ENCODE measurements at regions not wholly inside any gene's neighbourhood (a gene's known extent, or its start where the extent isn't known, plus 50 kb on each side); places are given as distances from the start of the nearest gene placed in this dataset.
"Not testable (repeated sequence)": the region's sequence is repeated elsewhere in the genome, so short reads cannot be mapped to it uniquely, and the experiment has no call there.

- H3K36me3 ChIP-seq (ENCODE audit: control insufficient read depth, insufficient read depth, low read length), result no peaks in the 10 kb centered on the region
- H3K4me3 ChIP-seq (ENCODE audit: low read length), result no peak overlapping the region
- peaks cover 4% of the 10 kb centered on the region for H3K4me1 ChIP-seq (ENCODE audit: control insufficient read depth, insufficient read depth, low read length)
- no peak overlapping the region for H3K9ac ChIP-seq (ENCODE audit: low read length)
- no peaks in the 10 kb centered on the region for H3K27me3 ChIP-seq (ENCODE audit: control insufficient read depth, insufficient read depth, low read length)
- H3K9me3 ChIP-seq (ENCODE audit: control insufficient read depth, low read length), result no peaks in the 10 kb centered on the region
Observed at GRCh38 chr20:53891306-53891894, 179.0 kb downstream of the BCAS1 start.

- Histone ChIP-seq H3K9me3 (ENCODE audit: control insufficient read depth, low read length) (no peaks in the 10 kb centered on the region), H3K4me1 (ENCODE audit: control insufficient read depth, insufficient read depth, low read length) (peaks cover 4% of the 10 kb centered on the region), H3K4me3 (ENCODE audit: low read length) (no peak overlapping the region), H3K36me3 (ENCODE audit: control insufficient read depth, insufficient read depth, low read length) (no peaks in the 10 kb centered on the region), H3K9ac (ENCODE audit: low read length) (no peak overlapping the region), H3K27me3 (ENCODE audit: control insufficient read depth, insufficient read depth, low read length) (no peaks in the 10 kb centered on the region)
Observed at GRCh38 chr20:53890443-53891305, 179.7 kb downstream of the BCAS1 start.

- Histone ChIP-seq H3K4me3 (ENCODE audit: low read length) (no peak overlapping the region), H3K9ac (ENCODE audit: low read length) (no peak overlapping the region), H3K27me3 (ENCODE audit: control insufficient read depth, insufficient read depth, low read length) (no peaks in the 10 kb centered on the region), H3K4me1 (ENCODE audit: control insufficient read depth, insufficient read depth, low read length) (peaks cover 4% of the 10 kb centered on the region), H3K36me3 (ENCODE audit: control insufficient read depth, insufficient read depth, low read length) (no peaks in the 10 kb centered on the region), H3K9me3 (ENCODE audit: control insufficient read depth, low read length) (no peaks in the 10 kb centered on the region)
Observed at GRCh38 chr20:53889411-53890148, 180.8 kb downstream of the BCAS1 start.

GRCh38 chr20:53888951-53889350 is 181.4 kb downstream of the BCAS1 start:
- Histone ChIP-seq H3K27me3 (ENCODE audit: control insufficient read depth, insufficient read depth, low read length) (no peaks in the 10 kb centered on the region), H3K36me3 (ENCODE audit: control insufficient read depth, insufficient read depth, low read length) (no peaks in the 10 kb centered on the region), H3K4me3 (ENCODE audit: low read length) (no peak overlapping the region), H3K9me3 (ENCODE audit: control insufficient read depth, low read length) (no peaks in the 10 kb centered on the region), H3K9ac (ENCODE audit: low read length) (no peak overlapping the region), H3K4me1 (ENCODE audit: control insufficient read depth, insufficient read depth, low read length) (peaks cover 4% of the 10 kb centered on the region)

GRCh38 chr20:53888510-53888909 is 181.9 kb downstream of the BCAS1 start:
- Histone ChIP-seq H3K36me3 (ENCODE audit: control insufficient read depth, insufficient read depth, low read length) (no peaks in the 10 kb centered on the region), H3K9ac (ENCODE audit: low read length) (no peak overlapping the region), H3K27me3 (ENCODE audit: control insufficient read depth, insufficient read depth, low read length) (no peaks in the 10 kb centered on the region), H3K4me3 (ENCODE audit: low read length) (no peak overlapping the region), H3K9me3 (ENCODE audit: control insufficient read depth, low read length) (no peaks in the 10 kb centered on the region), H3K4me1 (ENCODE audit: control insufficient read depth, insufficient read depth, low read length) (peaks cover 4% of the 10 kb centered on the region)

GRCh38 chr20:53887973-53888372 is 182.4 kb downstream of the BCAS1 start:
- H3K27me3 ChIP-seq (ENCODE audit: control insufficient read depth, insufficient read depth, low read length), result no peaks in the 10 kb centered on the region
- no peak overlapping the region for H3K9ac ChIP-seq (ENCODE audit: low read length)
- no peaks in the 10 kb centered on the region for H3K36me3 ChIP-seq (ENCODE audit: control insufficient read depth, insufficient read depth, low read length)
- no peak overlapping the region for H3K4me3 ChIP-seq (ENCODE audit: low read length)
- no peaks in the 10 kb centered on the region for H3K9me3 ChIP-seq (ENCODE audit: control insufficient read depth, low read length)
- peaks cover under 1% of the 10 kb centered on the region for H3K4me1 ChIP-seq (ENCODE audit: control insufficient read depth, insufficient read depth, low read length)

- no peaks in the 10 kb centered on the region for H3K4me1 ChIP-seq (ENCODE audit: control insufficient read depth, insufficient read depth, low read length)
Observed at GRCh38 chr20:53884859-53885541, 185.4 kb downstream of the BCAS1 start.

GRCh38 chr20:53883098-53883911 is 187.1 kb downstream of the BCAS1 start:
- Histone ChIP-seq H3K9me3 (ENCODE audit: control insufficient read depth, low read length) (no peaks in the 10 kb centered on the region), H3K9ac (ENCODE audit: low read length) (no peak overlapping the region), H3K36me3 (ENCODE audit: control insufficient read depth, insufficient read depth, low read length) (no peaks in the 10 kb centered on the region), H3K4me1 (ENCODE audit: control insufficient read depth, insufficient read depth, low read length) (no peaks in the 10 kb centered on the region), H3K4me3 (ENCODE audit: low read length) (no peak overlapping the region), H3K27me3 (ENCODE audit: control insufficient read depth, insufficient read depth, low read length) (no peaks in the 10 kb centered on the region)

More at GRCh38 chr20:53884859-53885541, 185.4 kb downstream of the BCAS1 start:
- Histone ChIP-seq H3K4me3 (ENCODE audit: low read length) (no peak overlapping the region), H3K9ac (ENCODE audit: low read length) (no peak overlapping the region), H3K9me3 (ENCODE audit: control insufficient read depth, low read length) (no peaks in the 10 kb centered on the region), H3K27me3 (ENCODE audit: control insufficient read depth, insufficient read depth, low read length) (no peaks in the 10 kb centered on the region), H3K36me3 (ENCODE audit: control insufficient read depth, insufficient read depth, low read length) (no peaks in the 10 kb centered on the region)

- H3K36me3 ChIP-seq (ENCODE audit: control insufficient read depth, insufficient read depth, low read length); H3K27me3 ChIP-seq (ENCODE audit: control insufficient read depth, insufficient read depth, low read length); H3K9me3 ChIP-seq (ENCODE audit: control insufficient read depth, low read length); H3K4me3 ChIP-seq (ENCODE audit: low read length); H3K4me1 ChIP-seq (ENCODE audit: control insufficient read depth, insufficient read depth, low read length); H3K9ac ChIP-seq (ENCODE audit: low read length): not testable (repeated sequence)
Observed at GRCh38 chr20:53882438-53882986, 187.9 kb downstream of the BCAS1 start.

- no peak overlapping the region for H3K4me3 ChIP-seq (ENCODE audit: low read length)
- no peaks in the 10 kb centered on the region for H3K27me3 ChIP-seq (ENCODE audit: control insufficient read depth, insufficient read depth, low read length)
- no peaks in the 10 kb centered on the region for H3K9me3 ChIP-seq (ENCODE audit: control insufficient read depth, low read length)
- no peaks in the 10 kb centered on the region for H3K36me3 ChIP-seq (ENCODE audit: control insufficient read depth, insufficient read depth, low read length)
- H3K9ac ChIP-seq (ENCODE audit: low read length), result no peak overlapping the region
- no peaks in the 10 kb centered on the region for H3K4me1 ChIP-seq (ENCODE audit: control insufficient read depth, insufficient read depth, low read length)
Observed at GRCh38 chr20:53881362-53881761, 189.0 kb downstream of the BCAS1 start.

- no peaks in the 10 kb centered on the region for H3K27me3 ChIP-seq (ENCODE audit: control insufficient read depth, insufficient read depth, low read length)
- H3K36me3 ChIP-seq (ENCODE audit: control insufficient read depth, insufficient read depth, low read length), result no peaks in the 10 kb centered on the region
- no peaks in the 10 kb centered on the region for H3K4me1 ChIP-seq (ENCODE audit: control insufficient read depth, insufficient read depth, low read length)
- no peaks in the 10 kb centered on the region for H3K9me3 ChIP-seq (ENCODE audit: control insufficient read depth, low read length)
- no peak overlapping the region for H3K9ac ChIP-seq (ENCODE audit: low read length)
- H3K4me3 ChIP-seq (ENCODE audit: low read length), result no peak overlapping the region
Observed at GRCh38 chr20:53880108-53880641, 190.2 kb downstream of the BCAS1 start.
